H1 (cell line): ENCODE measurements at regions not wholly inside any gene's neighbourhood (a gene's known extent, or its start where the extent isn't known, plus 50 kb on each side); places are given as distances from the start of the nearest gene placed in this dataset.

Experiments used
- CTCF ChIA-PET: fragments of 300-600 bp; sonication (Branson Sonifier 250); formaldehyde crosslinking; loops from one replicate; lab custom pipeline; 2021; ENCODE audit not compliant: partially characterized antibody; lab: Charles Lee
- POLR2A ChIA-PET: fragments of 300-600 bp; sonication (Branson Sonifier 250); formaldehyde crosslinking; loops from one replicate; lab custom pipeline; 2021; ENCODE audit warnings: inconsistent platforms; ENCODE audit not compliant: partially characterized antibody; lab: Charles Lee
- DNase-seq, 2 experiments: peaks; one replicate each; pipeline versions ENCODE4 v3.0.0 to v3.0.0-alpha.2; 2010 to 2022; ENCODE audit warnings: low spot score in 2 of 2, low read depth in 1 of 2, mixed read lengths in 1 of 2
- FAIRE-seq: peaks from 2 replicates; lab custom pipeline; 2011; peaks lifted over from hg19 to GRCh38; lab: Jason Lieb, UNC
- H2AFZ ChIP-seq: 2 replicates; pipeline ENCODE4 v1.8.1; 2012; ENCODE audit warnings: low read length, inconsistent platforms
- H2AK5ac ChIP-seq: 2 replicates; pipeline ENCODE4 v1.6.1; 2013; ENCODE audit warnings: low read depth, low read length
- H2BK120ac ChIP-seq: replicated peaks from 2 replicates; pipeline ENCODE3; 2013; ENCODE audit warnings: low read depth, low read length, inconsistent platforms
- H2BK12ac ChIP-seq: 2 replicates; pipeline ENCODE4 v1.6.1; 2013; ENCODE audit warnings: low read depth, low read length
- H2BK15ac ChIP-seq: 2 replicates; pipeline ENCODE4 v1.6.1; 2013; ENCODE audit warnings: low read length
- H2BK20ac ChIP-seq: 2 replicates; pipeline ENCODE4 v1.6.1; 2013; ENCODE audit warnings: low read length
- H2BK5ac ChIP-seq: 2 replicates; pipeline ENCODE4 v1.6.1; 2013; ENCODE audit warnings: low read depth, low read length
- H3K14ac ChIP-seq: 2 replicates; pipeline ENCODE4 v1.6.1; 2013; ENCODE audit warnings: inconsistent platforms; ENCODE audit not compliant: insufficient read length
- H3K18ac ChIP-seq: 2 replicates; pipeline ENCODE4 v1.6.1; 2013; ENCODE audit warnings: low read length; ENCODE audit errors: extremely low read depth
- H3K23ac ChIP-seq: 2 replicates; pipeline ENCODE4 v1.6.1; 2013; ENCODE audit warnings: inconsistent platforms; ENCODE audit not compliant: insufficient read length
- H3K23me2 ChIP-seq: 2 replicates; pipeline ENCODE4 v1.6.1; 2013; ENCODE audit warnings: low read depth, low read length
- H3K27ac ChIP-seq: 2 replicates; pipeline ENCODE4 v1.6.1; 2011; ENCODE audit warnings: low read depth, low read length, inconsistent platforms
- H3K27me3 ChIP-seq, 4 experiments: replicated peaks in 1 of 4; 1 replicate in 1 of 4; 2 replicates in 3 of 4; pipeline versions ENCODE4 v1.6.1 to v1.8.1; 2011 to 2013; ENCODE audit warnings: low read length in 3 of 4, mild to moderate bottlenecking in 3 of 4, inconsistent platforms in 2 of 4, mixed read lengths in 2 of 4, moderate library complexity in 1 of 4; ENCODE audit not compliant: control insufficient read depth in 3 of 4, insufficient read depth in 3 of 4; ENCODE audit errors: extremely low read depth in 1 of 4
- H3K36me3 ChIP-seq, 4 experiments: 2 replicates each; pipeline versions ENCODE4 v1.6.1 to v1.8.1; 2011 to 2013; ENCODE audit warnings: mild to moderate bottlenecking in 4 of 4, low read length in 3 of 4, moderate library complexity in 2 of 4, control low read depth in 1 of 4, inconsistent platforms in 1 of 4; ENCODE audit not compliant: insufficient read depth in 4 of 4, control insufficient read depth in 2 of 4
- H3K4ac ChIP-seq: replicated peaks from 2 replicates; pipeline ENCODE3; 2013; ENCODE audit warnings: low read length, low read depth, mixed read lengths, inconsistent platforms; ENCODE audit not compliant: insufficient read length
- H3K4me1 ChIP-seq, 4 experiments: replicated peaks in 1 of 4; 1 replicate in 1 of 4; 2 replicates in 3 of 4; pipeline versions ENCODE4 v1.6.1 to v1.8.1; 2011 to 2013; ENCODE audit warnings: low read length in 3 of 4, inconsistent platforms in 2 of 4, mixed read lengths in 1 of 4; ENCODE audit not compliant: insufficient read depth in 4 of 4, control insufficient read depth in 3 of 4
- H3K4me2 ChIP-seq, 2 experiments: 2 replicates each; pipeline versions ENCODE4 v1.6.1 to v1.8.1; 2011 to 2013; ENCODE audit warnings: low read depth in 2 of 2, low read length in 2 of 2, control low read depth in 1 of 2, inconsistent platforms in 1 of 2, mild to moderate bottlenecking in 1 of 2; ENCODE audit not compliant: insufficient read depth in 1 of 2
- H3K4me3 ChIP-seq, 4 experiments: fragments of 200-600, 300-600 bp in 1 of 4; sonication (generic), shearing (Covaris generic), sonication (Bioruptor Twin) in 1 of 4; 2 replicates each; pipeline versions ENCODE4 v1.5.1 to v1.8.1; 2011 to 2016; ENCODE audit warnings: low read length in 4 of 4, low read depth in 3 of 4, control low read depth in 2 of 4, inconsistent platforms in 2 of 4, mild to moderate bottlenecking in 2 of 4, mixed read lengths in 1 of 4, moderate library complexity in 1 of 4; ENCODE audit not compliant: insufficient read depth in 2 of 4; ENCODE audit errors: extremely low read depth in 1 of 4
- H3K56ac ChIP-seq: replicated peaks from 2 replicates; pipeline ENCODE3; 2013; ENCODE audit warnings: low read depth, mild to moderate bottlenecking, mixed read lengths, low read length, inconsistent platforms; ENCODE audit not compliant: insufficient read length
- H3K79me1 ChIP-seq: 2 replicates; pipeline ENCODE4 v1.6.1; 2013; ENCODE audit warnings: low read depth, low read length, control low read depth
- H3K79me2 ChIP-seq, 2 experiments: 2 replicates each; pipeline versions ENCODE4 v1.6.1 to v1.8.1; 2012 to 2013; ENCODE audit warnings: low read length in 2 of 2, mild to moderate bottlenecking in 2 of 2, inconsistent platforms in 1 of 2; ENCODE audit not compliant: insufficient read depth in 2 of 2, control insufficient read depth in 1 of 2
- H3K9ac ChIP-seq, 4 experiments: replicated peaks in 1 of 4; 1 replicate in 1 of 4; 2 replicates in 3 of 4; pipeline versions ENCODE4 v1.6.1 to v1.8.1; 2011 to 2013; ENCODE audit warnings: low read depth in 3 of 4, low read length in 3 of 4, control low read depth in 2 of 4, mild to moderate bottlenecking in 2 of 4, moderate library complexity in 2 of 4, inconsistent platforms in 1 of 4; ENCODE audit errors: extremely low read depth in 1 of 4
- H3K9me3 ChIP-seq, 2 experiments: 2 replicates each; pipeline versions ENCODE4 v1.6.1 to v1.8.1; 2012 to 2013; ENCODE audit warnings: mild to moderate bottlenecking in 2 of 2, moderate library complexity in 2 of 2, control low read depth in 1 of 2, inconsistent platforms in 1 of 2, low read depth in 1 of 2, low read length in 1 of 2, mixed read lengths in 1 of 2; ENCODE audit not compliant: insufficient read depth in 2 of 2
- H4K20me1 ChIP-seq, 2 experiments: replicated peaks in 1 of 2; 2 replicates each; pipeline versions ENCODE3 to v1.8.1; 2011 to 2013; ENCODE audit warnings: inconsistent platforms in 2 of 2, low read length in 2 of 2, mild to moderate bottlenecking in 1 of 2; ENCODE audit not compliant: insufficient read depth in 2 of 2, control insufficient read depth in 1 of 2
- H4K5ac ChIP-seq: 2 replicates; pipeline ENCODE4 v1.6.1; 2013; ENCODE audit warnings: low read length, low read depth, mixed read lengths, inconsistent platforms; ENCODE audit not compliant: insufficient read length
- H4K8ac ChIP-seq: 2 replicates; pipeline ENCODE4 v1.8.0; 2013; ENCODE audit warnings: mild to moderate bottlenecking, moderate library complexity, low read length, inconsistent platforms; ENCODE audit not compliant: insufficient read depth; ENCODE audit errors: extremely low read depth
- H4K91ac ChIP-seq: replicated peaks from 2 replicates; pipeline ENCODE3; 2013; ENCODE audit warnings: low read length, mixed read lengths, inconsistent platforms; ENCODE audit not compliant: insufficient read length
- POLR2AphosphoS5 ChIP-seq: IDR thresholded peaks from 2 replicates; pipeline ENCODE4 v1.6.1; 2011; ENCODE audit warnings: low read depth, low read length
- WGBS, 2 experiments: shearing (Covaris generic) in 1 of 2; methylation state at CpG; one replicate each; pipeline versions ENCODE4 v1.1.6 to v1.1.7; 2013 to 2015; ENCODE audit warnings: low lambda C conversion rate in 2 of 2, mixed read lengths in 2 of 2, inconsistent platforms in 1 of 2, low coverage in 1 of 2, missing lambda C conversion rate in 1 of 2; ENCODE audit not compliant: insufficient replicate concordance in 2 of 2, insufficient coverage in 1 of 2, insufficient read length in 1 of 2; ENCODE audit errors: extremely low coverage in 1 of 2, missing lambda C conversion rate in 1 of 2; 5-methylcytosine and 5-hydroxymethylcytosine counted together

GRCh38 chrX:121836000-121836399 lies 788.6 kb downstream of the GLUD2 start:
- Histone ChIP-seq H3K79me2 (no peaks in the 10 kb centered on the region), H2BK15ac (no peak overlapping the region), H4K20me1 (no peaks in the 10 kb centered on the region), H2BK5ac (no peak overlapping the region), H2AK5ac (no peak overlapping the region), H3K23ac (no peak overlapping the region), H3K23me2 (no peaks in the 10 kb centered on the region), H3K56ac (no peak overlapping the region), H3K36me3 (no peaks in the 10 kb centered on the region), H3K27ac (no peak overlapping the region), H4K91ac (no peak overlapping the region), H3K14ac (no peak overlapping the region), H2AFZ (no peak overlapping the region), H3K9me3 (no peaks in the 10 kb centered on the region), H3K4me1 (no peaks in the 10 kb centered on the region), H3K9ac (no peak overlapping the region), H2BK12ac (no peak overlapping the region), H3K27me3 (no peaks in the 10 kb centered on the region), H2BK20ac (no peak overlapping the region), H3K18ac (no peak overlapping the region), H3K4me2 (no peak overlapping the region), H4K5ac (no peak overlapping the region), H3K4me3 (no peak overlapping the region), H3K4ac (no peak overlapping the region), H3K79me1 (no peaks in the 10 kb centered on the region), H4K8ac (no peak overlapping the region), H2BK120ac (no peak overlapping the region)
- DNase-seq (no peak), FAIRE-seq (no peak)
- 100% methylated on average over 1 of the region's 1 CpG; no CpG with 5 or more reads in 1 of the 2 experiments for WGBS, 2 experiments
- TF ChIP-seq POLR2AphosphoS5 = no peak
- ChIA-PET CTCF (interaction anchor here (0.6 kb wide), 1 partner anchor 1052 kb away, joined by 3 read pairs; no protein-coding TSS in a partner anchor), POLR2A (no interaction called here)
